ENCODE measurements at regions not wholly inside any gene's neighbourhood (a gene's known extent, or its start where the extent isn't known, plus 50 kb on each side); places are given as distances from the start of the nearest gene placed in this dataset.

DNA sequence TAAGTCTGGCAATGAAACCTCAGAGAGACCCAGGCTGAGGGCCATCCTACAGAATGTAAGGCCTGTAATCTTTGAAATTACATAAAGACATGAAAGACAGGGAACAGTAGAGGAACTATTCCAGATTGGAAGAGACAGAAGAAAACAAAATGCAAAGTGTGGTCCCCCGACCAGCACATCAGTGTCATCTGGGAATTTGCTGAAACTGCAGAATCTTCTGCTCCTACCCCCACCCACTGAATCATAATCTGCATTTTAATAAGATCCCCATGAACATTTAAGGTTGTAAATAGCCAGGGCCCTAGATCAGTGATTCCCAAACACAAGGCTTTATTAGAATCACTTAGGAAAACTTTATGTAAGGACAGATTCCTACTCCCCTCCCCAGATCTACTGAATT is 154.4 kb downstream of the NOC3L start:
- TF ChIP-seq POLR2A (IDR thresholded peaks at IDR 0.05; ENCODE audit: low read depth, low read length) (no peak), POLR2AphosphoS5 (IDR thresholded peaks at IDR 0.05; ENCODE audit: low read depth, low read length) (no peak), TAF1 (IDR thresholded peaks at IDR 0.05; ENCODE audit: low read depth, low read length) (no peak), PAX5 (IDR thresholded peaks at IDR 0.05; ENCODE audit: insufficient read depth, low read length, severe bottlenecking) (no peak), SPI1 (IDR thresholded peaks at IDR 0.05; ENCODE audit: low read depth, low read length) (no peak), POU2F2 (IDR thresholded peaks at IDR 0.05; ENCODE audit: low read depth, low read length) (no peak)

All from GM12891 (cell line).